ENCODE measurements at regions not wholly inside any gene's neighbourhood (a gene's known extent, or its start where the extent isn't known, plus 50 kb on each side); places are given as distances from the start of the nearest gene placed in this dataset.

DNA sequence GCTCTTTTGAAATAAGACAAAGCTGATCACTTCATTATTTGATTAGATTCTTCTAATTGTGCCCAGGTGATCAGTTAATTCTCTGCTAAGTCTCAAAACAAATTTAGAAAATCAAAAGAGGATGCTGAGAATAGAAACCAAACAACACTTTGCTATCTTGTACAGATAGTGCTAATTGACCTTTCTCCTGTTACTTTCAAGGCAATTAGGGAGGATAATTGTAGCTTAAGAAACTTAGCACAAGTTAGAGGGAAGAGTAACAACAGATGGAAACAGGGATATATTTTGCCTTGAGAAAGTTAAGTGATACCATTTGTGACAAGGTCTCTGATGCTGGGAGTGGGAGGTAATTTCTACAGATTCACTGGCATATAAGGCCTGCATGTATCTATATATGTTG lies 344.8 kb upstream of the GRM7 start:
- H3K36me3 ChIP-seq = no peaks in the 10 kb centered on the region
- no peaks in the 10 kb centered on the region for H3K4me1 ChIP-seq (replicated peaks)
- TF ChIP-seq POLR2A (IDR thresholded peaks at IDR 0.05) (no peak), POLR2AphosphoS5 (IDR thresholded peaks at IDR 0.05) (no peak)
- TF ChIP-seq, protein P1, sequence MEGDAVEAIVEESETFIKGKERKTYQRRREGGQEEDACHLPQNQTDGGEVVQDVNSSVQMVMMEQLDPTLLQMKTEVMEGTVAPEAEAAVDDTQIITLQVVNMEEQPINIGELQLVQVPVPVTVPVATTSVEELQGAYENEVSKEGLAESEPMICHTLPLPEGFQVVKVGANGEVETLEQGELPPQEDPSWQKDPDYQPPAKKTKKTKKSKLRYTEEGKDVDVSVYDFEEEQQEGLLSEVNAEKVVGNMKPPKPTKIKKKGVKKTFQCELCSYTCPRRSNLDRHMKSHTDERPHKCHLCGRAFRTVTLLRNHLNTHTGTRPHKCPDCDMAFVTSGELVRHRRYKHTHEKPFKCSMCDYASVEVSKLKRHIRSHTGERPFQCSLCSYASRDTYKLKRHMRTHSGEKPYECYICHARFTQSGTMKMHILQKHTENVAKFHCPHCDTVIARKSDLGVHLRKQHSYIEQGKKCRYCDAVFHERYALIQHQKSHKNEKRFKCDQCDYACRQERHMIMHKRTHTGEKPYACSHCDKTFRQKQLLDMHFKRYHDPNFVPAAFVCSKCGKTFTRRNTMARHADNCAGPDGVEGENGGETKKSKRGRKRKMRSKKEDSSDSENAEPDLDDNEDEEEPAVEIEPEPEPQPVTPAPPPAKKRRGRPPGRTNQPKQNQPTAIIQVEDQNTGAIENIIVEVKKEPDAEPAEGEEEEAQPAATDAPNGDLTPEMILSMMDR (IDR thresholded peaks at IDR 0.05) = no peak
- no peaks in the 10 kb centered on the region for H3K27me3 ChIP-seq (replicated peaks; ENCODE audit: insufficient read depth)
- intact Hi-C loops (cut with DNase I) = no loop called here
- DNase-seq (ENCODE audit: low spot score) = no peak
- no peak overlapping the region for H3K4me3 ChIP-seq
- H3K27ac ChIP-seq = no peak overlapping the region
- H3K9me3 ChIP-seq = no peaks in the 10 kb centered on the region

DNA sequence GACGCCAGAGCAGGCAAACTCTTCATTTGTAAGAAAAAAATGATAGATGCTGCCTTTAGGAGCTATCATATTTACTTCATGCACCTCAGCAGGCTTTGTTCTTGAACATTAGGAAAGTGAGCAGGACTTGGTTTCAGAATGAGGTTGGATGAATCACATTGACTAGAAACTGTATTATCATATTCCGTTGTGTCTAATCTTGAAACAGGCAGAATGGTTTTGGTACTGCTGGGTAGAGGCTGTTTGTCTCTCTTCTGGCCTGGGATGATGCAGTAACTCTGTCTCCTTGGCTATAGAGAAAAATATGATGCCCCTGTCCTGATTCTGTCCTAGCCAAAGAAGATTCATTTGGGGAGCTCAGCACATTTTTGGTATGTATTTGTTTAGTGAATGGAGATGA lies 344.2 kb upstream of the GRM7 start:
- intact Hi-C loops (cut with DNase I) = no loop called here
- Histone ChIP-seq H3K9me3 (no peaks in the 10 kb centered on the region), H3K27ac (no peak overlapping the region), H3K36me3 (no peaks in the 10 kb centered on the region), H3K27me3 (replicated peaks; ENCODE audit: insufficient read depth) (no peaks in the 10 kb centered on the region), H3K4me3 (no peak overlapping the region), H3K4me1 (replicated peaks) (no peaks in the 10 kb centered on the region)
- TF ChIP-seq POLR2AphosphoS5 (IDR thresholded peaks at IDR 0.05) (no peak), POLR2A (IDR thresholded peaks at IDR 0.05) (no peak)
- TF ChIP-seq, protein P1 (IDR thresholded peaks at IDR 0.05) = no peak
- DNase-seq (ENCODE audit: low spot score) = no peak
- WGBS = 94% methylated on average over 2 of the region's 2 CpGs

DNA sequence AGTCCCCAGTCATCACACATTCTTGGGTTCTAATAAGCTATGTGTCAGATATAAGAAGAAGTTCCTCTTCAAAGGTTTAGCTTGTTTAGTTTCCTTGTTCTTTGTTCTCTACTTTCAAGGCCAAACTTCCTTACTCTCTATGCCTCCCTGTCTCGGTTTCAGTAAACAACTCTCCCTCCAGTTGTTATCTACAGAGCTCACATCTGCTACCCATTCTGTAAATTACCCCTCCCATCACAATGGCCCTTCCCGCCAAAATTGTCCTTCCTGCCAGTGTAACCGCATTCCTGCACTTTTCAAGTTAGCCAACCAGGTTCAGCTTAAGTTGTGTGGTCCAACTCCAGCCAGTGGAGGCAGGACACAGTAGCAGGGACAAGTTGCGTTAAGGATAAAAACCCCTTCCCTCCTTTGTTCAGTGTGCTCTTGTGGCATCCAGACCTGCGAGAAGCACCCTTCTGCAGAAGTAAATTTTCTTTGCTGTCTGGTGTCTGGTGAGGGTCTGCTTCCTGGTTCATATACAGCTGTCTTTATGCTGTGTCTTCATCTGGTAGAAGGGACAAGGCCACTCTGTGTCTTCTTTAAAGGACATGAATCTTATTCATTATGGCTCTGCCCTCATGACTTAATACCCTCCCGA lies 342.1 kb upstream of the GRM7 start:
- no peak for DNase-seq (ENCODE audit: low spot score)
- H3K27me3 ChIP-seq (replicated peaks; ENCODE audit: insufficient read depth) = no peaks in the 10 kb centered on the region
- intact Hi-C loops (cut with DNase I) = no loop called here
- no peak overlapping the region for H3K27ac ChIP-seq
- no peaks in the 10 kb centered on the region for H3K4me1 ChIP-seq (replicated peaks)
- TF ChIP-seq POLR2AphosphoS5 (IDR thresholded peaks at IDR 0.05) (no peak), POLR2A (IDR thresholded peaks at IDR 0.05) (no peak)
- TF ChIP-seq, protein P1 (IDR thresholded peaks at IDR 0.05) = no peak
- WGBS = 82% methylated on average over 6 of the region's 6 CpGs
- no peaks in the 10 kb centered on the region for H3K9me3 ChIP-seq
- H3K36me3 ChIP-seq = no peaks in the 10 kb centered on the region
- no peak overlapping the region for H3K4me3 ChIP-seq

DNA sequence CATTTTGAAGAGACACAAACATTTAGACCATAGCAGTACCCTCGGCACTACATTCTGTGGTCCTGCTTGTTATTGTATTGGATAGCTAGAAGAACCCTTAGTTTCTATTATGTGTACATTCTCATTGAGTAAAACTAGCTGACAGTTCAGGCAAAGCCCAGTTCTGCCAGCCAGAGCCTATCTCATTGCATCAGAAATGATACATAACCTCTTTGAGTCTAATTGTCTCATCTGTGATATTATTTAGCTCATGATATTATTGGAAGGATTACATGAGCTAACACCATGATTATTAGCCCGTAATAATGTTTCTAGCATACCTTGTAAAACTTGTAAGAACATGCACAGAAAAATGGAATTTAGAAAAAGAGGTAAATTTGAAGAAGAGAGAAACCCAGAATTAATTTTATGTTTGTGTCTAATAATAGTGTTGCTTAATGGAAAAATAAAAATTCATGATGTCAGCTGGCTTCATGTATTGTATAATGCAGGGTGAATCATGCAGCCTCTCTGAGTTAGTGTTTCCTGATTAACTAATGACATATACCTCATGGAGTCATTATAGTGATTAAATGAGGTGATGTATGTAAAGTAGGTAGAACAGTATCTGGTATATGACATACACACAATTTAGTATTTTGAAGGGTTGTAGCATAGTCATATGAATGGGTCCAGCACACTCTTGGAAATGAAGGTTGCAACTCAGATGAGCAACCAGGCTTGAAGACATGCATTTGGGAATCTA lies 339.4 kb upstream of the GRM7 start:
- Histone ChIP-seq H3K4me3 (no peak overlapping the region), H3K4me1 (replicated peaks) (no peaks in the 10 kb centered on the region), H3K27ac (no peak overlapping the region), H3K36me3 (no peaks in the 10 kb centered on the region), H3K9me3 (no peaks in the 10 kb centered on the region), H3K27me3 (replicated peaks; ENCODE audit: insufficient read depth) (no peaks in the 10 kb centered on the region)
- TF ChIP-seq POLR2AphosphoS5 (IDR thresholded peaks at IDR 0.05) (no peak), POLR2A (IDR thresholded peaks at IDR 0.05) (no peak)
- TF ChIP-seq, protein P1 (IDR thresholded peaks at IDR 0.05) = no peak
- intact Hi-C loops (cut with DNase I) = no loop called here
- DNase-seq (ENCODE audit: low spot score) = no peak
- WGBS = 95% methylated on average over 2 of the region's 2 CpGs

DNA sequence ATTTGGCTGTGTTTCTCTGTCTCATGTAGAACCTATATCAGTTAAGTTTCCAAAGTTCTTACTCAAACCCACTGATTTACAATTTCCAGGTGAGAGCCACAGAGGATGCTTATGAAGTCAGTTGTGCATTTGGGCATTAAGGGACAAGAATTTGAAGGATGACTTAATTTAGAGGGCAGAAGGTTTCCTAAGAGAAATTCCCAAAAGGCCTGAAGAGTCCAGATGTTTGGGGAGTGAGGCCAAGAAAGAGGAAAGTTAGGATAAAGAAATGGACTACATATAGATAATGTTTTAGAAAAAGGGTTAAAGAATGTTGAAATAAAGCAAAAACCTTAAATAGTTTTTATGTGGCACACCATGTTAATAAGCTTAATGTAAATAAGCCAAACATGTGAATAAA lies 338.7 kb upstream of the GRM7 start:
- no peak for TF ChIP-seq POLR2A (IDR thresholded peaks at IDR 0.05)
- TF ChIP-seq POLR2AphosphoS5 (IDR thresholded peaks at IDR 0.05) = no peak
- TF ChIP-seq, protein P1 (IDR thresholded peaks at IDR 0.05) = no peak
- intact Hi-C loops (cut with DNase I) = no loop called here
- Histone ChIP-seq H3K36me3 (no peaks in the 10 kb centered on the region), H3K27me3 (replicated peaks; ENCODE audit: insufficient read depth) (no peaks in the 10 kb centered on the region), H3K4me3 (no peak overlapping the region), H3K4me1 (replicated peaks) (no peaks in the 10 kb centered on the region), H3K27ac (no peak overlapping the region), H3K9me3 (no peaks in the 10 kb centered on the region)
- no peak for DNase-seq (ENCODE audit: low spot score)

Data from prostate gland (tissue), 2 donors.